Skeletal muscle tissue (tissue), 3 donors: ENCODE measurements at regions not wholly inside any gene's neighbourhood (a gene's known extent, or its start where the extent isn't known, plus 50 kb on each side); places are given as distances from the start of the nearest gene placed in this dataset.
"Not testable (repeated sequence)": the region's sequence is repeated elsewhere in the genome, so short reads cannot be mapped to it uniquely, and the experiment has no call there.

Source experiments
- H3K27ac ChIP-seq: one replicate; pipeline ENCODE4 v1.7.0; 2013; ENCODE audit warnings: mild to moderate bottlenecking, low read depth, low read length, inconsistent platforms
- H3K27me3 ChIP-seq, 3 donors: one replicate each; pipeline ENCODE4 v1.7.0; 2013; ENCODE audit warnings: low read length in 3 of 3; ENCODE audit not compliant: control insufficient read depth in 3 of 3, insufficient read depth in 3 of 3
- H3K36me3 ChIP-seq, 3 donors: one replicate each; pipeline ENCODE4 v1.7.0; 2013; ENCODE audit warnings: low read length in 3 of 3; ENCODE audit not compliant: control insufficient read depth in 3 of 3, insufficient read depth in 3 of 3
- H3K4me1 ChIP-seq, 3 donors: one replicate each; pipeline ENCODE4 v1.7.0; 2013; ENCODE audit warnings: low read length in 3 of 3, mild to moderate bottlenecking in 3 of 3; ENCODE audit not compliant: control insufficient read depth in 3 of 3, insufficient read depth in 3 of 3
- H3K4me3 ChIP-seq, 3 donors: one replicate each; pipeline ENCODE4 v1.7.0; 2013; ENCODE audit warnings: low read length in 3 of 3
- H3K9ac ChIP-seq, 3 donors: one replicate each; pipeline ENCODE4 v1.7.0; 2013; ENCODE audit warnings: low read length in 3 of 3, mild to moderate bottlenecking in 3 of 3, moderate library complexity in 2 of 3, low read depth in 1 of 3
- H3K9me3 ChIP-seq, 3 donors: one replicate each; pipeline ENCODE4 v1.7.0; 2013; ENCODE audit warnings: low read length in 3 of 3; ENCODE audit not compliant: control insufficient read depth in 3 of 3
- donor health status: Osteomylitis.

DNA sequence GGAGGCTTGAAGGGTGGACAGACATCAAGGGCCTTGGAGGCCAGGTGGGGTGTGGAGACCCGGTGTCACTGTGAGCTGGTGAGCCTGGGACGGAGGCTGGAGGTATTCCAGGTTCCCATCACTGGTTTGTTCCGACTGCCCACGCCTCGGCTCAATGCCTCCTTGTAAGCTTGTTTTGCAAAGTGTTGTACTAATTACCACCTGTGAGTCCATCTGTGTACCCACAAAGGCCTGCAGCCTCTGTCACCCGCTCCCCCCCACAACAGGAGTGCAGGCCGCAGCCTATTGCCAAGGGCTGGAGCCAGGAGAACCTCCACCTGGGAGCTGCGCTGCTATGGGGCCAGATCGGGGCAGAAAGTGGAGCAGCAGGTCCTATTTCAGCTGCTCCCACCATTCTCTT is 521.8 kb upstream of the DPP6 start:
- peaks cover 0 to 2% (median 0%) of the 10 kb centered on the region in 3 donors for H3K9me3 ChIP-seq
- no peaks in the 10 kb centered on the region for H3K4me1 ChIP-seq
- no peak overlapping the region for H3K4me3 ChIP-seq
- H3K27ac ChIP-seq: no peak overlapping the region
- no peak overlapping the region for H3K9ac ChIP-seq
- no peaks in the 10 kb centered on the region for H3K36me3 ChIP-seq
- H3K27me3 ChIP-seq: no peaks in the 10 kb centered on the region

DNA sequence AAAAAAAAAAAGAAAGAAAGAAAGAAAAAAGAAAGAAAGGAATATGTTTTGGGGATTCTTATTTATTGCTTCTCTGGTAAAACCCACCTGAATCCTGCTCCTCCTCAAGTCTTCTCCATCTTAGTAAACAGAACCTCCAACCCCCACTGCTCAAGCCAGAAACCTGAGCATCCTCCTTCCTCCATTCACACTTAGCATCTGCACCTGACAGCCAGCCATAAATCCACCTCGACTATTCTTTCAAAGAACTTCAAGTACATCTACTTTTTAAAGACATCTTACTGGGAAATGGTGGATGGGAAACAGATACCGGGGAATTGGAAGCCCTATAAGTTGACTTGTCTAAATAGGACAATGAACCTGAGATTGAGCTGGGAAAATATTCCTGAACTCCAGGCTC is 519.9 kb upstream of the DPP6 start:
- Histone ChIP-seq H3K27me3 (no peaks in the 10 kb centered on the region), H3K9ac (no peak overlapping the region), H3K4me3 (no peak overlapping the region), H3K9me3 (peaks cover 0 to 2% (median 0%) of the 10 kb centered on the region in 3 donors), H3K4me1 (no peaks in the 10 kb centered on the region), H3K27ac (no peak overlapping the region), H3K36me3 (no peaks in the 10 kb centered on the region)

DNA sequence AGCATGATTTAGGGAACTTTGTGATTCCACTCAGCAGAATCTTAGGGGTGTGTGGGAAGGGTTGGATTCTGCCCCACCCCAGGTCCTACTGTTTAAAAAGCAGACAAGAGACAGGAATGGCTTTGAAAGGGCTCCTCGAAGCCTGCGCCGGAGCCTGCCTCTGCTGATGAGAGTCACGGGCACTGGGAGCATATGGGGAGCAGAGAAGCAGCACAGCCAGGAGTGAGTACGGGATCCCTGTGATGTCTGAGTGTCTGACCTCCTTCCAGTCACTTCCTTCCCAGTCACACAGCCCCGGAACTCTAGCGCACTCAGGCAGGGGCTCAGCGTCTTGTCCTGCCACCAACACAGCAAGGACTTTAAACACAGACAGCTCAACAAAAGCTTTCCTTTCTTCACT is 514.9 kb upstream of the DPP6 start:
- H3K9me3 ChIP-seq: peaks cover 0 to 2% (median 0%) of the 10 kb centered on the region in 3 donors
- H3K4me1 ChIP-seq: no peaks in the 10 kb centered on the region
- no peaks in the 10 kb centered on the region for H3K27me3 ChIP-seq
- H3K9ac ChIP-seq: no peak overlapping the region
- no peak overlapping the region for H3K4me3 ChIP-seq
- H3K36me3 ChIP-seq: no peaks in the 10 kb centered on the region
- H3K27ac ChIP-seq: no peak overlapping the region

DNA sequence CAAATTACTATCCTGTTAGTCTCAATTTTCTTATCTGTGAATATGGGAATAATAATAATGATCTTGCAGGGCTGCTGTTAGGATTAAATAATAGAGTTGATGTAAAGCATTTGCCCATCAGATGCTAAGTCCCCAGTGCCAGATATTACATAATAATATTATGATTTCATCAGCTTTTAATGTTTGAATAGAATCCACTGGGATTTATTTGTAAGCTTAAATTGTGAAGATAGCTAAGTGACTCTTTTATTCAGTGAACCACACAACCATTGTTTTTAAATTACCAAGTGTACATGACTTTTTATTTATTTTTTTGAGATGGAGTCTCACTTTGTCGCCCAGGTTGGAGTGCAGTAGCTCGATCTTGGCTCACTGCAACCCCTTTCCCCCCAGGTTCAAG is 510.3 kb upstream of the DPP6 start:
- Histone ChIP-seq H3K27me3 (no peaks in the 10 kb centered on the region), H3K27ac (no peak overlapping the region), H3K36me3 (no peaks in the 10 kb centered on the region), H3K9ac (no peak overlapping the region), H3K4me3 (no peak overlapping the region), H3K9me3 (no peaks in the 10 kb centered on the region), H3K4me1 (no peaks in the 10 kb centered on the region)

DNA sequence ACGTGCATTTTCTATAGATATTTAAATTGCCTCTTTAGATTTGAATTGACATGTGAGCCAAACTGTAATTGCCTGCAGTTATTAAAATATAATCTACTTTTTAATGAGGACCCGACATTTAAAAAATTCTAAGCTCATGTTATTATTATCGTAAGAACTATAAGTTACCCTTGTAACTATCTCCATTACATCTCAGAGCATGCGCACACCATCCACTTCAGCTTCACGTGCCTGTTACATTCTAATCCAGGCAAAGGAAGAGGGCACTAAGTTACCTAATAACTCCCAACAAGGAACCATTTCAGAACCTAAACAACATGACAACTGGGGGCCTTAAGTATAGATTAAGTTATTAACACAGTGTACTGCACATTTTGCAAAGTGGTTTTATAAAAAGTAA is 509.0 kb upstream of the DPP6 start:
- H3K4me1 ChIP-seq: no peaks in the 10 kb centered on the region
- H3K4me3 ChIP-seq: no peak overlapping the region
- no peaks in the 10 kb centered on the region for H3K9me3 ChIP-seq
- no peak overlapping the region for H3K27ac ChIP-seq
- no peaks in the 10 kb centered on the region for H3K36me3 ChIP-seq
- H3K27me3 ChIP-seq: no peaks in the 10 kb centered on the region
- no peak overlapping the region for H3K9ac ChIP-seq

DNA sequence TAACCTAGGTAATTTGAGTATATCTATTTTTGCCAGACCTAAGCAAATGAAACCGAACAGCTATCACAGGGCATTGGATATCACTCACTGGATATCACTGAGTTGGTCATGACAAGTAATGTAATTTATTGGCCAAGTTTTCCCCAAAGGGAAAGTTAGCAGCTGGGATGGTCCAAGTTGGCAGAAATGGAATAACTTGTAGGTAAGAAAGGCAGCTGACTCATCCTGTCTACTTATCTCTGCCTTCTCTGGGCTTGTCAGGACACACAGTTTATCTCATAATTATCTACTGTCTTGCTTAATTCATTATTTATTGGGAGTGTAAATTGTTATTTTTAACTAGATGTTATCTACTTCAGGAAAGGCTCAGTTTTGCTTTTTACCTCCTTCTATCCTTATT is 502.0 kb upstream of the DPP6 start:
- Histone ChIP-seq H3K27me3 (no peaks in the 10 kb centered on the region), H3K4me3 (no peak overlapping the region), H3K9me3 (no peaks in the 10 kb centered on the region), H3K27ac (no peak overlapping the region), H3K36me3 (no peaks in the 10 kb centered on the region), H3K9ac (no peak overlapping the region), H3K4me1 (no peaks in the 10 kb centered on the region)

DNA sequence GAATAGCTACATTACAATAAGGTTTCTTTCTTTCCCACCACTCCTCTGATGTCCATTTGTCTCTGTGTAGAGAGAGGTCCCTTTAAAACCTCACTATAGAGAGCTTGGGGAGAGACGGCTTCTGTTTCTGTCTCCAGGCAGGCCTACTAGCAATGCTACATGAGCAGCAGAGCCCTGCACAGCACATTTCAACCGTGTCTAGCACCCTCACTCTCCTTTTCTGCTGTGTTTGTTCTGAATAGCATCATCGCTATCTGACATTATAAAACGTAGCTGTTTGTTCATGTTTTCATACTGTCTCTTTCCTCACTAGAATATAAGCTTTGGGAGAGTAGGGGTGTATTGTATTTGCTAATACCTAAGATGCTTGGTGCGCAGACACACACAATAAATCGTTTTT is 487.8 kb upstream of the DPP6 start:
- H3K27ac ChIP-seq: no peak overlapping the region
- H3K9me3 ChIP-seq: no peaks in the 10 kb centered on the region
- H3K9ac ChIP-seq: no peak overlapping the region
- no peak overlapping the region for H3K4me3 ChIP-seq
- no peaks in the 10 kb centered on the region for H3K27me3 ChIP-seq
- no peaks in the 10 kb centered on the region for H3K4me1 ChIP-seq
- no peaks in the 10 kb centered on the region for H3K36me3 ChIP-seq

DNA sequence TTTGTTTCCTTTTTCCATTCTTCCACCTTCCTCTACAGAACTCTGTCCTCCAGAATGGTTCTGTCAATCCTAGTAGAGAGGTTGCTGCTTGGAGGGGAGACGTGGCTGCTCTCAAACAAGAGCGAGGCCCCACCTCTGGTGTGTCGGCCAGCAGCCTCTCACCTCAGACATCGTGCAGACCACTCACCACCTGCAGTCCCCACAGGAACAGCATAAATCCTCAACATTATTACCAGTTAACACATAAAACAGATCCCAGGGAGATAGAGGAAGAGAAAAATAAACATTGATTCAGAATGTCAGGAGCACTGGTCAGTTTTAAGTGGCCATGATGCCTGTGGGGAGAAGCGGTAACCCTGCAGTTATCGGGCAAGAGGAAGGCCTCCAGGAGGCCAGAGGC is 485.9 kb upstream of the DPP6 start:
- Histone ChIP-seq H3K4me3 (no peak overlapping the region), H3K4me1 (no peaks in the 10 kb centered on the region), H3K36me3 (no peaks in the 10 kb centered on the region), H3K27me3 (no peaks in the 10 kb centered on the region), H3K9ac (no peak overlapping the region), H3K9me3 (no peaks in the 10 kb centered on the region), H3K27ac (no peak overlapping the region)

DNA sequence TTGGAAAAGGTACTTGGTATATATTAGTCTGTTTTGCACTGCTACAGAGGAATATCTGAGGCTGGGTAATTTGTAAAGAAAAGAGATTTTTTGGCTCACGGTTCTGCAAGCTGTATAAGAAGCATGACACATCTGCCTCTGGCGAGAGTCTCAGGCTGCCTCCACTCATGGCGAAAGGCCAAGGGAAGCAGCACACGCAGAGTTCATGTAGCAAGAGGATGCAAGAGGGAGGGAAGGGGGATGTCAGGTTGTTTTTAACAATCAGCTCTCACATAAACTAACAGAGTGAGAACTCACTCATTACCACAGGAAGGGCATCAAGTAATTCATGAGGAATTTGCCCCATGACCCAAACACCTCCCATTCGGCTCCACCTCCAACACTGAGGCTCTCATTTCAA is 484.8 kb upstream of the DPP6 start:
- Histone ChIP-seq H3K9ac (no peak overlapping the region), H3K36me3 (no peaks in the 10 kb centered on the region), H3K27ac (no peak overlapping the region), H3K27me3 (no peaks in the 10 kb centered on the region), H3K4me3 (no peak overlapping the region), H3K9me3 (no peaks in the 10 kb centered on the region), H3K4me1 (no peaks in the 10 kb centered on the region)

DNA sequence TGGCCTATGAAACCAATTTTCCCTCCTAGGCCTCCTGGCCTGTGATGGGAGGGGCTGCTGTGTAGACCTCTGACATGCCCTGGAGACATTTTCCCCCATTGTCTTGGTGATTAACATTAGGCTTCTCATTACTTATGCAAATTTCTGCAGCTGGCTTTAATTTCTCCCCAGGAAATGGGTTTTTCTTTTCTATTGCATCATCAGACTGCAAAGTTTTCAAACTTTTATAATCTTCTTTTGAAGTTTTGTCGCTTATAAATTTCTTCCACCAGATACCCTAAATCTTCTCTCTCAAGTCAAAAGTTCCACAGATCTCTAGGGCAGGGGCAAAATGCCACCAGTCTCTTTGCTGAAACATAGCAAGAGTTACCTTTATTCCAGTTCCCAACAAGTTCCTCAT is 482.7 kb upstream of the DPP6 start:
- not testable (repeated sequence) for H3K4me3 ChIP-seq, H3K27ac ChIP-seq, H3K4me1 ChIP-seq, H3K9ac ChIP-seq, H3K9me3 ChIP-seq, H3K36me3 ChIP-seq, H3K27me3 ChIP-seq

DNA sequence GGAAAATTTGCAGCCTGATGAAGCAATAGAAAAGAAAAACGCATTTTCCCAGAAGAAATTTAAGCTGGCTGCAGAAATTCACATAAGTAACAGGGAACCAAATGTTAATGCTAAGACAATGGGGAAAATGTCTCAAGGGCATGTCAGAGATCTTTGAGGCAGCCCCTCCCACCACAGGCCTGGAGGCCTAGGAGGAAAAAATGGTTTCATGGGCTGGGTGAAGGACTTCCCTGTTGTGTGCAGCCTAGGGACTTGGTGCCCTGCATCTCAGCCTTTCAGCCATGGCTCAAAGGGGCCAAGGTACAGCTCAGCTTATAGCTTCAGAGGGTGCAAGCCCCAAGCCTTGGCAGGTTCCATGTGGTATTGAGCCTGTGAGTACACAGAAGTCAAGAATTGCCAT is 476.1 kb upstream of the DPP6 start:
- Histone ChIP-seq H3K4me3 (no peak overlapping the region), H3K36me3 (no peaks in the 10 kb centered on the region), H3K9ac (no peak overlapping the region), H3K4me1 (no peaks in the 10 kb centered on the region), H3K9me3 (peaks cover 0 to 7% (median 2%) of the 10 kb centered on the region in 3 donors), H3K27me3 (no peaks in the 10 kb centered on the region), H3K27ac (no peak overlapping the region)
